HG03097 (cell line): ENCODE measurements at regions not wholly inside any gene's neighbourhood (a gene's known extent, or its start where the extent isn't known, plus 50 kb on each side); places are given as distances from the start of the nearest gene placed in this dataset.

ENCODE experiments used
- ATAC-seq: cut with Tn5 transposase; IDR thresholded peaks from one replicate; pipeline ENCODE4 v1.9.1; 2021; ENCODE audit not compliant: unreplicated experiment, low FRiP score

- no peak for ATAC-seq
Observed at GRCh38 chr6:125486881-125487280, 185.1 kb upstream of the HDDC2 start.

- no peak for ATAC-seq
Observed at GRCh38 chr6:125489579-125490285, 188.0 kb upstream of the HDDC2 start.

GRCh38 chr6:125491860-125492618 is 190.3 kb upstream of the HDDC2 start:
- no peak for ATAC-seq

- ATAC-seq = no peak
Observed at GRCh38 chr6:125498606-125499005, 196.8 kb upstream of the HDDC2 start.

GRCh38 chr6:125499535-125499934 is 197.8 kb upstream of the HDDC2 start:
- no peak for ATAC-seq

- ATAC-seq = no peak
Observed at GRCh38 chr6:125503181-125503580, 201.4 kb upstream of the HDDC2 start.

GRCh38 chr6:125507987-125508655 is 206.4 kb upstream of the HDDC2 start:
- no peak for ATAC-seq

- ATAC-seq = no peak
Observed at GRCh38 chr6:125508793-125509192, 207.0 kb upstream of the HDDC2 start.

GRCh38 chr6:125509477-125509876 is 207.7 kb upstream of the HDDC2 start:
- ATAC-seq = no peak

- no peak for ATAC-seq
Observed at GRCh38 chr6:125510405-125510804, 208.6 kb upstream of the HDDC2 start.

GRCh38 chr6:125511809-125512396 is 210.1 kb upstream of the HDDC2 start:
- no peak for ATAC-seq

GRCh38 chr6:125512621-125513020 is 210.9 kb upstream of the HDDC2 start:
- ATAC-seq = no peak

- no peak for ATAC-seq
Observed at GRCh38 chr6:125513978-125514377, 212.2 kb upstream of the HDDC2 start.

GRCh38 chr6:125516644-125517043 is 214.9 kb upstream of the HDDC2 start:
- ATAC-seq = no peak

GRCh38 chr6:125519367-125519766 is 217.6 kb upstream of the HDDC2 start:
- ATAC-seq = no peak

GRCh38 chr6:125524356-125524755 is 222.6 kb upstream of the HDDC2 start:
- no peak for ATAC-seq

- ATAC-seq = no peak
Observed at GRCh38 chr6:125526007-125526720, 223.3 kb upstream of the HEY2 start.

GRCh38 chr6:125528621-125529041 is 220.8 kb upstream of the HEY2 start:
- ATAC-seq = no peak

GRCh38 chr6:125529061-125529460 is 220.4 kb upstream of the HEY2 start:
- no peak for ATAC-seq

- ATAC-seq = no peak
Observed at GRCh38 chr6:125533710-125534397, 215.6 kb upstream of the HEY2 start.
